Aorta (tissue), 5 donors: ENCODE measurements at regions not wholly inside any gene's neighbourhood (a gene's known extent, or its start where the extent isn't known, plus 50 kb on each side); places are given as distances from the start of the nearest gene placed in this dataset.

Experiments used
- ATAC-seq: fragments of 200-7000 bp; cut with Tn5 transposase; one replicate; pipeline ENCODE4 v1.9.1; 2022; ENCODE audit warnings: moderate library complexity; ENCODE audit not compliant: low FRiP score
- DNase-seq, 2 donors: peaks; one replicate each; pipeline ENCODE4 v3.0.0-alpha.2; 2020
- H3K27ac ChIP-seq, 2 donors: one replicate each; pipeline ENCODE4 v1.5.1; 2013; ENCODE audit warnings: low read length in 2 of 2, mild to moderate bottlenecking in 2 of 2, moderate library complexity in 2 of 2, control low read depth in 1 of 2, inconsistent platforms in 1 of 2, low read depth in 1 of 2
- H3K27me3 ChIP-seq, 2 donors: one replicate each; pipeline ENCODE4 v1.6.1; 2013; ENCODE audit warnings: control low read depth in 1 of 2, low read length in 1 of 2, mild to moderate bottlenecking in 1 of 2, moderate library complexity in 1 of 2; ENCODE audit not compliant: insufficient read depth in 2 of 2, control insufficient read depth in 1 of 2
- H3K36me3 ChIP-seq, 2 donors: one replicate each; pipeline ENCODE4 v1.6.1; 2013; ENCODE audit warnings: control low read depth in 1 of 2, low read length in 1 of 2, mild to moderate bottlenecking in 1 of 2; ENCODE audit not compliant: insufficient read depth in 2 of 2, control insufficient read depth in 1 of 2
- H3K4me1 ChIP-seq, 2 donors: one replicate each; pipeline ENCODE4 v1.6.1; 2013; ENCODE audit warnings: low read length in 2 of 2, control low read depth in 1 of 2, mild to moderate bottlenecking in 1 of 2, moderate library complexity in 1 of 2; ENCODE audit not compliant: insufficient read depth in 2 of 2, control insufficient read depth in 1 of 2
- H3K4me3 ChIP-seq, 2 donors: one replicate each; pipeline ENCODE4 v1.5.1; 2013; ENCODE audit warnings: low read length in 2 of 2, control low read depth in 1 of 2, mild to moderate bottlenecking in 1 of 2
- H3K9me3 ChIP-seq: one replicate; pipeline ENCODE4 v1.6.1; 2013; ENCODE audit warnings: mild to moderate bottlenecking, low read length; ENCODE audit not compliant: control insufficient read depth
- WGBS, 2 donors: extraction: QIAGEN DNeasy Blood & Tissue Kit; methylation state at CpG; one replicate each; pipeline ENCODE4 v1.1.7; 2013; 5-methylcytosine and 5-hydroxymethylcytosine counted together
- intact Hi-C, 2 donors: fragments of 100-400 bp; cut with DNase I; formaldehyde crosslinking; loops; one replicate each; pipeline versions ENCODE4 v1.14.2 to v1.15.0; 2022
- donor health status: healthy with polysubstance abuse.
- donor health status: Bipolar disorder and iron deficiency.
- donor health status: DM: no; HTN: no; CAD: no.
- donor health status: DM: no; HTN: no; CAD: no.
- donor health status: DM: yes; HTN: yes; CAD: no.

- H3K9me3 ChIP-seq, result no peaks in the 10 kb centered on the region
- ATAC-seq (no peak), DNase-seq (no peak)
- H3K27ac ChIP-seq, result no peak overlapping the region
- peaks cover 0 to 1% of the 10 kb centered on the region in 2 donors for H3K36me3 ChIP-seq
- H3K27me3 ChIP-seq, result no peaks in the 10 kb centered on the region
- peaks cover 4 to 18% of the 10 kb centered on the region in 2 donors for H3K4me1 ChIP-seq
- intact Hi-C loops, result no loop called here
- H3K4me3 ChIP-seq, result no peak overlapping the region
- WGBS, 2 donors, result 85 to 89% methylated on average over 1 of the region's 1 CpG
These were observed 581.4 kb upstream of the TBL1XR1 start for GRCh38 chr3:177778633-177779032.

DNA sequence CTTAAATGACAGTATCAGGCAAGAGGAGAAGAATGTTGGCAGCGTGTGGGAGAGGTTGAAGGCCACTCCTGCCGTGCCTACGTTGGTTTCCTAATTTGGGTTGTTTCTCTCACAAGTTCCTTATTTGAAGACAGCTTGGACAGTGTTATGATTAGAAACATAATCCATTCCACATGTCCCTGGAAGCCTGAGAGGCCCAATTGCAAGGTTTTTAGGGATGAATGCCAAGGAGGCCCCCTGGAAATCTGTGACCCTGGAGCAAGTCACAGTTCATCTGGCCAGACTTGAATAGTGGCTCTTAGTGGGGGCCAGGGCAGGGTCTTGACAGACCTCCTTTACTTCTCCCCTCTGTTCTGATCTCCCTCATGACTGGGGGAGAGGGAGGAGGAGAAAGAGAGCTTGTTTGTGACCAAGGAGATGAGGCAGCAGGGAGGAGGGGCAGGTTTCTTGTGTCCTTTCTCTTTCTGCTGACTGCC is 584.4 kb upstream of the TBL1XR1 start:
- intact Hi-C loops, result no loop called here
- 4 to 13% methylated on average over 3 of the region's 3 CpGs for WGBS, 2 donors
- peaks cover 4 to 13% of the 10 kb centered on the region in 2 donors for H3K4me1 ChIP-seq
- DNase-seq (peak in 1 of 2 donors; percentile 54), ATAC-seq (peak; percentile 86)
- H3K27ac ChIP-seq, result peak overlapping the region in 1 of 2 donors; percentile 95
- H3K9me3 ChIP-seq, result no peaks in the 10 kb centered on the region
- no peaks in the 10 kb centered on the region for H3K36me3 ChIP-seq
- H3K27me3 ChIP-seq, result no peaks in the 10 kb centered on the region
- no peak overlapping the region for H3K4me3 ChIP-seq

DNA sequence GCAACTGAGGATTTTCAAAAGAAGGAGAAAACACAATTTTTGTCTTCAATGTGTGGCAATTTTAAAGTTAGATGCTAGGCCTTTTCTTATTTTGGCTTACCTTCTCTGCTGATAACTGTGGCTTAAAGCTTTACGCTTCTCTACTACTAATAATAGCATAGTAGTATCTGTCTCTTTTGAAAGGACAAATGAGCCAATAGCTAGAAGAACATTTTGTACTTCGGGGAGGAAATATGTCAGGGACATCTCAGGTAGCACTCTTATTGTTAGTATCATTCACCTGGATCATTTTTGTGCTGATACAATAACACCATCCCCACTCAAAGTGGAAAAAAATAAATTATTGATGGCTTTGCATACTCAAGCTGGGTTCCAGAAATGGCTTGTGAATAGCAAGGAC is 586.1 kb upstream of the TBL1XR1 start:
- ATAC-seq (no peak), DNase-seq (no peak)
- H3K4me3 ChIP-seq, result no peak overlapping the region
- no peaks in the 10 kb centered on the region for H3K9me3 ChIP-seq
- 95 to 96% methylated on average over 2 of the region's 2 CpGs for WGBS, 2 donors
- H3K27me3 ChIP-seq, result no peaks in the 10 kb centered on the region
- intact Hi-C loops, result no loop called here
- no peak overlapping the region for H3K27ac ChIP-seq
- no peaks in the 10 kb centered on the region for H3K36me3 ChIP-seq
- peaks cover 0 to 9% of the 10 kb centered on the region in 2 donors for H3K4me1 ChIP-seq

DNA sequence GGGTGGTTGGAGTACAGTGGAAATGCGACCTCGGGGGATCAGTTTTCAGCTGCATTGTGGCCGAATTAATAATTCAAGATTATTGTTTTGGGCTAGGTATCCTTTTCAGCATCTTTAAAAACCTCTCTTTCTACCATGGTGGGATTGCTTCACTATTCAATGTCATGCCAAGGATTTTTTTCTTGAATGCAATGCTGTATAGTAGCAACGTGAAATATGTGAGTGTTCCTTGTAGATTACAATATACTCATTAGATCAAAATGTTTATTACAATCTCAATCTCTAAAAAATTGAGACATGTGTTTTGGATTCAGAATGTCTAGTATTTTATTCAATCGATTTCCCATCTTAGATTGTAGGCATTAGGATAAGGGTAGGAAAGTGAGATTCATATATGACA is 586.5 kb upstream of the TBL1XR1 start:
- H3K27ac ChIP-seq, result no peak overlapping the region
- intact Hi-C loops, result no loop called here
- WGBS, 2 donors, result 91 to 95% methylated on average over 5 of the region's 5 CpGs

GRCh38 chr3:177787279-177788041 is 590.2 kb upstream of the TBL1XR1 start:
- intact Hi-C loops, result no loop called here
- WGBS, 2 donors, result 75 to 78% methylated on average over 5 of the region's 5 CpGs
- Histone ChIP-seq H3K27ac (no peak overlapping the region), H3K36me3 (no peaks in the 10 kb centered on the region), H3K4me1 (peaks cover 3 to 4% of the 10 kb centered on the region in 2 donors), H3K9me3 (no peaks in the 10 kb centered on the region), H3K4me3 (no peak overlapping the region), H3K27me3 (no peaks in the 10 kb centered on the region)
- ATAC-seq (no peak), DNase-seq (no peak)

More for the DNA sequence above, 586.5 kb upstream of the TBL1XR1 start:
- peaks cover 0 to 9% of the 10 kb centered on the region in 2 donors for H3K4me1 ChIP-seq
- ATAC-seq (no peak), DNase-seq (no peak)
- H3K4me3 ChIP-seq, result no peak overlapping the region
- H3K36me3 ChIP-seq, result no peaks in the 10 kb centered on the region
- H3K9me3 ChIP-seq, result no peaks in the 10 kb centered on the region
- H3K27me3 ChIP-seq, result no peaks in the 10 kb centered on the region

- Histone ChIP-seq H3K4me1 (peaks cover 3 to 4% of the 10 kb centered on the region in 2 donors), H3K9me3 (no peaks in the 10 kb centered on the region), H3K27ac (no peak overlapping the region), H3K4me3 (no peak overlapping the region), H3K36me3 (no peaks in the 10 kb centered on the region), H3K27me3 (no peaks in the 10 kb centered on the region)
- intact Hi-C loops, result no loop called here
- ATAC-seq (no peak), DNase-seq (no peak)
- 70 to 73% methylated on average over 2 of the region's 2 CpGs for WGBS, 2 donors
These were observed 592.2 kb upstream of the TBL1XR1 start for GRCh38 chr3:177789500-177789899.

DNA sequence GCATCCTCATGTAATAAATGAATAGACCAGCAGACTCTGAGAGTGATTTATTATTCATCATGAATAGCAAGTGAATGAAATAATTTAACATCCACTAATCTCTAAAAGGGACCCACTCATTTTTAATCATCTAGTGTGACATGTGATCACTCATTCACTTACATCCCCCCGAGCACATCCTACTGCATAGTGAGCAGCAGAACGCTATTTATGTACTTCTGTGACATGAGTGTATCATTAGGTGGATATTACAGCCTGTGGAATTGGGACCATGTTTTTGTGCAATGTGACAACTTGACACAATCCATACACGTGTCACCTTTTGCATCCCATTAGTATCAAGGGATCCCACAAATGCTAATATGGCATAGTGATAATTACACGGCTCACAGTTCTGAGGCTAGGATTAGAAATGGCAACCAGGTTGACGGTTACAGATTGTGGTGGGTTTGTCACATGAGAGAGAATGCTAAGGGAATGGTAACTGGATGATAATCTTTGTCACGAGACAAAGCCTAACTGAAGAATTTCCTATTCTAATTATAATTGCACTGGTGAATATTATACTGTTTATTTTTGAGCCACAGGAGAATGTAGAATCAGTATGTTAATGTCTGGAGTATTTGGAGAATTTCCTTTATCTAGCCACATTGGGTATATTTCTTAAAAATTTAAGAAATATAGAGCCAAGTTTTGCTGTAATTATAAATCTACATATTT is 595.2 kb upstream of the TBL1XR1 start:
- DNase-seq, result no peak
- Histone ChIP-seq H3K36me3 (no peaks in the 10 kb centered on the region), H3K9me3 (no peaks in the 10 kb centered on the region), H3K27ac (no peak overlapping the region), H3K27me3 (no peaks in the 10 kb centered on the region), H3K4me3 (no peak overlapping the region), H3K4me1 (peaks cover 4 to 6% of the 10 kb centered on the region in 2 donors)
- intact Hi-C loops, result no loop called here
- WGBS, 2 donors, result 81 to 83% methylated on average over 6 of the region's 6 CpGs
- ATAC-seq, result no peak

- Histone ChIP-seq H3K27me3 (no peaks in the 10 kb centered on the region), H3K27ac (no peak overlapping the region), H3K4me1 (peaks cover 4 to 6% of the 10 kb centered on the region in 2 donors), H3K9me3 (no peaks in the 10 kb centered on the region), H3K36me3 (no peaks in the 10 kb centered on the region), H3K4me3 (no peak overlapping the region)
- DNase-seq (no peak), ATAC-seq (no peak)
- intact Hi-C loops, result no loop called here
- 96 to 97% methylated on average over 3 of the region's 3 CpGs for WGBS, 2 donors
These were observed 596.2 kb upstream of the TBL1XR1 start for GRCh38 chr3:177793451-177793850.

GRCh38 chr3:177795216-177795615 is 597.9 kb upstream of the TBL1XR1 start:
- H3K27ac ChIP-seq, result no peak overlapping the region
- no peak for ATAC-seq
- peaks cover 4 to 6% of the 10 kb centered on the region in 2 donors for H3K4me1 ChIP-seq
- no peaks in the 10 kb centered on the region for H3K27me3 ChIP-seq
- no peaks in the 10 kb centered on the region for H3K9me3 ChIP-seq
- DNase-seq, result no peak
- H3K36me3 ChIP-seq, result no peaks in the 10 kb centered on the region
- H3K4me3 ChIP-seq, result no peak overlapping the region
- WGBS, 2 donors, result 9 to 12% methylated on average over 1 of the region's 1 CpG
- intact Hi-C loops, result no loop called here
